Stimulated activated CD4-positive, alpha-beta T cell treated with anti-CD3 and anti-CD28 coated beads, TNF-alpha, amount 100 ng/mL, for 24 hours (primary cell): ENCODE measurements at regions not wholly inside any gene's neighbourhood (a gene's known extent, or its start where the extent isn't known, plus 50 kb on each side); places are given as distances from the start of the nearest gene placed in this dataset.

Source experiments
- DNase-seq, 3 experiments: peaks; one replicate each; pipeline ENCODE4 v3.0.0-alpha.2; 2020; ENCODE audit warnings: low read depth in 3 of 3

- DNase-seq: no peak
Measured at GRCh38 chr14:71597955-71598660, 334.1 kb upstream of the RGS6 start.

GRCh38 chr14:71600309-71600708, 331.9 kb upstream of the RGS6 start:
- DNase-seq: no peak

DNA sequence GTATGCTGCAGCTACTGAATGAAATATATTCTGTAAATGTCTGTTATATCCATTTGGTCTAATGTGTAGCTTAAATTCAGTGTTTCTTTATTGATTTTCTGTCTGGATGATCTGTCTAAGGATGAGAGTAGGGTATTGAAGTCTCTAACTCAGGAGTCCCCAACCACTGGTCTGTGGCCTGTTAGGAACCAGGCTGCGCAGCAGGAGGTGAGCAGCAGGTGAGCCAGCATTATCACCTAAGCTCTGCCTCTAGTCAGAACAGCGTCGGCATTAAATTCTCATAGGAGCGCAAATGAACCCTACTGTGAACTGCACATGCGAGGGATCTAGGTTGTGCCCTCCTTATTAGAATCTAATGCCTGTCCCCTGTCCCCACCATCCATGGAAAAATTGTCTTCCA, 329.7 kb upstream of the RGS6 start:
- DNase-seq: no peak

DNA sequence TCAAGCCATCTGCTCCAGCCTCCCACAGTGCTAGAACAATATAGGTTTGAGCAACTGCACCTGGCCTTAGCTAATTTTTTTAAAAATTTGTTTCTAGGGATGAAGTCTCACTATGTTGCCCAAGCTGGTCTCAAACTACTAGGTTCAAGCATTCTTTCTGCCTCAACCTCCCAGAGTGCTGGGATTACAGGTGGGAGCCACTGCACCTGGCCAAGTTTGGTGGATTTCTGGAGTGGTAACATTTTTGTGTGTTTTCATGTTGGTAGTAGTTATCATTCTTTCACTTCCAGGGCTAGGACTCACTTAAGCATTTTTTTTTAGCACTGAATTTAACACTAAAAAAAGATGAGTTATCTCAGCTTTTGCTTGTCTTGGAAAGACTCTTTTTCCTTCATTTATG, 328.0 kb upstream of the RGS6 start:
- no peak for DNase-seq

GRCh38 chr14:71606064-71606463, 326.2 kb upstream of the RGS6 start:
- no peak for DNase-seq

DNA sequence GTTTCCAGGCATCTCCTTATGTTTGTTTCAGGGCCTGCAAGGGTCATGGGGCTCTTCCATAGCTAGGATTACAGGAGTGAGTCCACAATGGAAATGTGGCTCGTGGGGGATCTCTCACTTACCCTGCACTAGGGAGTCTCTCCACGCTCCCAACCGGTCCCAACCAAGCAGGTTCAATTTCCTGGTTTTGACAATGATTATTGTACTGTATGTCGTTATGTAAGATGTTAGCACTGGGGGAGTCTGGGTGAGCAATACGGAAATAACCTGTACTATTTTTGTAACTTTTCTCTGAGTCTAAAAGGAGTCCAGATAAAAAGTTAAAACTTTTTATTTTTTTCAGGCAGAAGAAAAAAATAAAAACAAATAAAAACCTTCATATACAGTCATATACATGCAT, 325.7 kb upstream of the RGS6 start:
- no peak for DNase-seq

DNA sequence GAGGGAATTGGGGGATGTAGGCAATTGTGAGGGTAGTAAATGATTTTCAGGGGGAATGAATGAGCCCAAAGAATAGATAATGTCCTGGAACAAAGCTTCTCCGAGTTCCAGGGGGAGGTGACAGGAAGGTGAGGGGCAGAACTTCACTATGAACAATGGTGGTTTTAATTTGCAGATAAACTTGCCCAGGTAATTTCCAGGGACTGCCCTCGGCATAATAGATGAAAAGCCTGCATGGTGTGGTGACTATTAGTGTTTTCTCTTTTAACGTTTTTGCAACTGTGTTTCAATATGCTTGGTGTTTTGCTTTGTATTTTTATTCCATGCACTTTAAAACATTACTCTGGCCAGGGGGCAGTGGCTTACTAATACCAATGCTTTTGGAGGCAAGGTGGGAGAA, 325.2 kb upstream of the RGS6 start:
- no peak for DNase-seq

DNA sequence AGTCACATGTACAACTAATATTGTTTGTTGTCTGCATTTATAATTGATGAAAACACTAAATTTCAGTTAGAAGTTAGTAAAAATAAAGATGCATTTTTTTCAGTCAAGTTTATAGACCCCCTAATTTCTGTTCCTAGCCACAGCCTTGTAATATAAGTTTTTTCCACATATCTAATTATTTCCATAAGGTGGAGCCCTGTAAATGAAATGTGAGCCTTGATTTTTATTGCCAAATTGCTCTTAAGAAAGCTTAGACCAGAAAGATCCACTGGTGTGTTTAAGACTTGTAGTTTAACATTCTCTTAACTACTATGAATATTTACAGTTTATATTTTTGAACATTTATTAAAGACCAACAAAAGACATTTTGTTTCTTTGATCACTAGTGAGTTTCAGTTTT, 322.1 kb upstream of the RGS6 start:
- no peak for DNase-seq

GRCh38 chr14:71610797-71611196, 321.4 kb upstream of the RGS6 start:
- DNase-seq: no peak

DNA sequence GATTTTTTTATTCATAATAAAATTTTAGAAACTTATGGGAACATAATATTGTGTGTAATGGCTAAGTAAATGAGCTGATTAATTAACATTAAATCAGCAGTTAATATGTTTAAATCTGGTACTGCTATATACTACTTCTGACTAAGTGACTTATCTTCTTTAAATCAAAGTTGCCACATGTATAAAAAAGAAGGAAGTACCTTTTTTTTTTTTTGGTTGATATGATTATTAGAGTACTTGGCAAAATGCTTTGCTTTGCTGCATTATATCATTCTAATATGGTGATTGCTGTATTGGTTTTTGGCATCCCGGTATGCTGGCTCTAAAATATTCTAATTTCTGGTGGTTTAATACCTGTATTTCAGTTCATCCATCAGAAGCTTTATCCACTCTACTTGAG, 319.1 kb upstream of the RGS6 start:
- DNase-seq: no peak

- DNase-seq: no peak
Measured at GRCh38 chr14:71616013-71616412, 316.2 kb upstream of the RGS6 start.

DNA sequence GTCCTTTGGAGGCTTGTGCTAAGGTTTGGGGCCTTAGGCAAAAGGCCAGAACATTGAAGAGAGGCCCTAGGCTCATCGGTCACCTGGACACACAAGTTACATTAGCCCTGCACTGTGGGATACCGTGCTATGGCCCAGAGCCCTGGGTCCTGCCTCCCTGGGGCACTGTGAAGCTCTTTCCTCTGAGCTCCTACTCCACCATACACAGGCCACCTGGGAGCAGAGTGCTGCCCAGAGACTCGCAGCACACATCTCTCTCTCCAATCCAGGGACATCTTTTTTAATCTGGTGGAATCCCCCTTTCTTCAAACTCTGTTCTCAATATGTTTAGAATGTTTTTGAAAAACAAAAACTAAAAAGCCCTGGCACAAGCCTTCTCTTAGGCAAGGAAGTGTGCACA, 314.2 kb upstream of the RGS6 start:
- DNase-seq: no peak

DNA sequence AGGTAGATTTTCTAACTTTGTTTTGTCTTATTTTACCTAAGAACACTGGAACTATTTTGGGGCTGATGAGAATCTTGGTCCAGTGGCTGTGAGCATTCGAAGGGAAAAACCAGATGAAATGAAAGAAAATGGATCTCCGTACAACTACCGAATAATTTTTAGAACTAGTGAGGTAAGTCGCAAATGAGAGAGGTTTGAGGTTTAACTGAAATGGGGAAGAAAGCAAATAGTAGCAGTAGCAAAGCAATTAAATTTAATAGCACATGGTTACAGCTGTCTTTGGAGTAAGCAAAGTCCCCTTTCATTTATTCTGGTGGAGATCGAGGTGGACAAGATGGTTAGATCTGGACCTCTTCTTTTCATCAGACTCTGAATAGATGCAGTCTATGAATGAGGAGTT, 313.5 kb upstream of the RGS6 start:
- DNase-seq: no peak

DNA sequence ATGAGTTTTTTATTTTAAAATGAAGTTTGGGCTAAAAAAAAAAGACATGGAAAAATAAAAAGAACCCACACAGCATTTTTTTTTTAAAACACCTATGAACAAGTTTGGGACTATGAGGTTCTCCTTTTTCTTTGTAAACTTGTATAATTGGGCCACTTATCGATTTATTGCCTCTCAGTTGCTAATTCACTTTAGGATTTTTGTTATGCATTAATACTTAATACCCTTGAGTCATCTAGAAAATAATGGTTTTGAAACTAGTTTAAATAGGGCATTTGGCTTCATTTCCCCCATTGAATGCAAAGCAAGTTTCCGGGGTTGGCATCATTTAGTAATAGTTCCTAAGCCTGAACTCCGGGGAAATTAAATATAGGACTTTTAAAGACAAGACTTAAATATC, 312.8 kb upstream of the RGS6 start:
- no peak for DNase-seq

GRCh38 chr14:71620401-71620800, 311.8 kb upstream of the RGS6 start:
- no peak for DNase-seq

DNA sequence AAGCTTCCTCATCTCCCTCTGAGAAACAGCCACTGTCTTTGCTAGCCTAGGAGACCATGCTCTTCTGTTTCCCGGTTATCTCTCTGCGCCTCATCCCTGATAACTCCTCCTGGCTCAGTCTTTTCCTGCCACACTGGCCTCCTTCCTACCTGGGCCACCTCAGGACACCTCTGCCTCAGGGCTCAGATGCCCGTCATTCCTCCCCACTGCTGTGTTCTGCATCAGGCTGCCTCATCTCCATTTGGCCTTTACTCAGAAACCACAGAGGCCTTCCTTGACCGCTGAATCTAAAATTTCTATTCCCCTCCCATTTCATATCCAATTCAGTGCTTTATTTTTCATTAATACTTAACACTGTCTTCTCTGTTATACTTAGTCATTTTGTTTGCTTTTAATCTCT, 311.0 kb upstream of the RGS6 start:
- no peak for DNase-seq

DNA sequence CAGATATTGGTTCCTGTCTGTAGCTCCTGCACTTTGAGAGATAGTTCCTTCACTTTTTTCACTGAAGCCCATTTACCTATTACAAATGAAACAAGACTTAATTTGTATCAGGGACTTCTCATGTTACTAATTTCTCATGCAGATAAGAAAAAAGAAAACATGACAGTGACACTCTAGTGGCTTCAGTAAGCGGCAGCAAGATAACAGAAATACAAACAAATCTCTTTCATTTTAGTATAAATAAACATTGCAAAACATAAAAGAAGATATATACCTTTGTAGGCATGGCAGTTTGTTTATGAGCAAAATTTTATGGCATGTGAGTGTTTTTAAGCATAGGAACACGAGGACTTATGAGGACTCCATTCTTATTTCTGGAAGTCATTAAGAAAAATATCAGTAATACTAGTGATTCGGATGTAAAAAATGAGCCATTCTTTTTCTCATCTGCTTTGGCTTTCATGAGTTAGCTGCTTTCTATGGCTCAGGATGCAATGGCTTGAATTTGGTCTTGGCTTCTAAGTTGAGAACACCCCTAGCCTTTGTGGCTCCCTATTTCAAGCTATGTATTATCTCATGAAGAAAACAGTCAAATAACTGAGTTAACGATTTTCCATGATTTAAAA, 310.1 kb upstream of the RGS6 start:
- no peak for DNase-seq

- DNase-seq: no peak
Measured at GRCh38 chr14:71623939-71624338, 308.3 kb upstream of the RGS6 start.

DNA sequence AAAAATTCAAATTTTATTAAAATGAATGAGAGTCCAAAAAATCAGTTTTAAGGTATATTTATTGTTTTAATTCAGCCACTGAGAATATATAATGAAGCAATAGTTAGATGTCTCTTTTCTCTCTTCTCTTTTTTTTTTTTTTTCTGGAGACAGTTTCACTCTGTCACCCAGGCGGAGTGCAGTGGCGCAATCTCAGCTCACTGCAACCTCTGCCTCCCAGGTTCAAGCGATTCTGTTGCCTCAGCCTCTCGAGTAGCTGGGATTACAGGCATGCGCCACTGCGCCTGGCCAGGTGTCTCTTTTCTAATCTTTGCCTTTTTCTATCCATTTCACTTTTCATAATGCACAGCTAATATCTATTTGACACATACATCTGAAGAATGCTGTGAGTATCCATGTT, 307.1 kb upstream of the RGS6 start:
- DNase-seq: no peak

GRCh38 chr14:71625891-71626701, 306.1 kb upstream of the RGS6 start:
- DNase-seq: no peak

- DNase-seq: no peak
Measured at GRCh38 chr14:71628433-71628832, 303.8 kb upstream of the RGS6 start.

DNA sequence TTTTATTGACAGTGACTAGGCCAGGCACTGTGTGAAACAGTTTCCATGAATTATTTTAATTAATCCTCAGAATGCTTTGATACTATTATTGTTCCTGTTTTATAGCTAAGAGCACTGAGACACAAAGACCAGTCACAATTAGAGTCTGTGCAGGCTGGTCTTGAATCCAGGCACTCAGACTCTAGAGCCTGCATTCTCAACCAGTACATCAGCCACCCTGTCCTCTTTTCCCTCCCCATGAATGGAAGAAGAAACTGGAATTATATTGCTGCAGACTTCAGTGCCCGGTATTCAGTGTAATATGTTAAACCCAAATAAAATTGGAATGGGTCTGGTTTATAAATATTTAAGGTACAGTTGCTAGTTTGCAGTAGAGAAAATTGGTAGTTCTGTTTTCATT, 303.0 kb upstream of the RGS6 start:
- DNase-seq: no peak
